ENCODE measurements at regions not wholly inside any gene's neighbourhood (a gene's known extent, or its start where the extent isn't known, plus 50 kb on each side); places are given as distances from the start of the nearest gene placed in this dataset.

- DNase-seq (ENCODE audit: low spot score), result no peak
These were observed 310.8 kb upstream of the BOD1L1 start for GRCh38 chr4:13938299-13938698.

- no peak for DNase-seq (ENCODE audit: low spot score)
These were observed 313.4 kb upstream of the BOD1L1 start for GRCh38 chr4:13940921-13941320.

DNA sequence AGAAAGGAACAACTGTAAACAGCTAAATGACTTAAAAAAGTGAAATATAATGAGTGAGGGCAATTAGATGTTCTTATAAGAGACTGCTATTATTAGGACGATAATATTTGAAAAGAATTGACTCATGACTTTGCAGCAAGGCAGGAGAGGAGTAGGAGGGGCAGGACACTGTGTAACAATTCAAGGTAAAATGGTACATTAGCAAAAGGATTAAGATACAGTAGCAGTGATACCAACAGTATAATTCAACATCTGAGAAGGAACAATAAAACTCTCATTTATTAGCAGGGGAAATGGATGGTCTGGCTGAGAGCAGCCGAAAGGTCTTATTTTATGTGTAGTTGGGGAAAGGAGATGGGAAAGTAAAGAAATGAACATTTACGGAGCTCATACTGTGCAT, 315.5 kb upstream of the BOD1L1 start:
- DNase-seq (ENCODE audit: low spot score), result no peak

- no peak for DNase-seq (ENCODE audit: low spot score)
These were observed 316.6 kb upstream of the BOD1L1 start for GRCh38 chr4:13944095-13944511.

GRCh38 chr4:13947921-13948320, 320.4 kb upstream of the BOD1L1 start:
- no peak for DNase-seq (ENCODE audit: low spot score)

DNA sequence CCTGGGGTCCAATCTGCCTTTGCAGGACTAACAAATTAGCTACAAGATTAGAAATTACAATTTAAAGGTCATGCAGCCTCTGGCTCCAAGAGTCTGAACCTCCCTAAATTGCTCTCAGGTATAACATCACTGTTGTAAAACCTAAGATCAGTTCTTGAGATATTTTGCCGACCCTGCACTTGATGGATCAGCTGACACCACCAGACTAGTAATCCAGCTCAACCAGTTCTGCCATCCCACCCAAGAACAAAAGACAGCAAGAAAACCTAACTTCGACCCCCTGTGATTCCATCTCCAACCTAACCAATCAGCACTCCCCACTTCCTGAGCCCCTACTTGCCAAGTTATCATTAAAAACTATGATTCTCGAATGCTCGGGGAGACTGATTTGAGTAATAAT, 323.0 kb upstream of the BOD1L1 start:
- DNase-seq (ENCODE audit: low spot score), result no peak

GRCh38 chr4:13953083-13953482, 325.6 kb upstream of the BOD1L1 start:
- no peak for DNase-seq (ENCODE audit: low spot score)

DNA sequence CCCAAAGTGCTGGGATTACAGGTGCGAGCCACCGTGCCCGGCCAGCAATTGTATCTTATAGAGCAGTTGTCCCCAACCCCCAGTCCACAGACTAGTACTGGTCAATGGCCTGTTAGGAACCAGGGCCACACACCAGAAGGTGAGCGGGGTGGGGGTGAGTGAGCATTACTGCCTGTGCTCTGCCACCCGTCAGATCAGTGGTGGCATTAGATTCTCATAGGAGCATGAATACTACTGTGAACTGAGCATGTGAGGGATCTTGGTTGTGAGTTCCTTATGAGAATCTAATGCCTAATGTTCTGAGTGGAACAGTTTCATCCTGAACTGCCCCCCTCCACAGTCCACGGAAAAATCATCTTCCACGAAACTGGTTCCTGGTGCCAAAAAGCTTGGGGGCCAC, 328.0 kb upstream of the BOD1L1 start:
- DNase-seq (ENCODE audit: low spot score), result no peak

DNA sequence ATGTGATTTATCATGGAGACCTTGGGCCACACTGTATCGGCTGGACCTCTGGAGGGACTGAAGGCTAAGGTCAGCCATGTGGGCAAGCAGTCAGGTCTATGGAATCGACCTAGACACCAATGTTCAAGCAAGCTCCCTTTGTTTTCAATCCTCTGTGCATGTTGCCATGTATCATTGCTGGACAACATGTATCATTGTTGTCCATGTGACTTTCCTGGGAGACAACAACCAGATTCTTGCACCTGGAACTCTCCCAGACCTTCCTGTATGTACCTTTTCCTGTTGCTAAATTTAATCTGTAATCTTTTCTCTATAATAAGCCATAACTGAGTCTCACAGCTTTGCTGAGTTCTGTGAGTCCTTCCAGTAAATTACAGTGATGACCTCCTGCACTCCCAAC, 329.4 kb upstream of the BOD1L1 start:
- DNase-seq (ENCODE audit: low spot score), result no peak

- no peak for DNase-seq (ENCODE audit: low spot score)
These were observed 330.3 kb upstream of the BOD1L1 start for GRCh38 chr4:13957871-13958270.

- peak; percentile 15 for DNase-seq (ENCODE audit: low spot score)
These were observed 336.1 kb upstream of the BOD1L1 start for GRCh38 chr4:13963601-13964000.

DNA sequence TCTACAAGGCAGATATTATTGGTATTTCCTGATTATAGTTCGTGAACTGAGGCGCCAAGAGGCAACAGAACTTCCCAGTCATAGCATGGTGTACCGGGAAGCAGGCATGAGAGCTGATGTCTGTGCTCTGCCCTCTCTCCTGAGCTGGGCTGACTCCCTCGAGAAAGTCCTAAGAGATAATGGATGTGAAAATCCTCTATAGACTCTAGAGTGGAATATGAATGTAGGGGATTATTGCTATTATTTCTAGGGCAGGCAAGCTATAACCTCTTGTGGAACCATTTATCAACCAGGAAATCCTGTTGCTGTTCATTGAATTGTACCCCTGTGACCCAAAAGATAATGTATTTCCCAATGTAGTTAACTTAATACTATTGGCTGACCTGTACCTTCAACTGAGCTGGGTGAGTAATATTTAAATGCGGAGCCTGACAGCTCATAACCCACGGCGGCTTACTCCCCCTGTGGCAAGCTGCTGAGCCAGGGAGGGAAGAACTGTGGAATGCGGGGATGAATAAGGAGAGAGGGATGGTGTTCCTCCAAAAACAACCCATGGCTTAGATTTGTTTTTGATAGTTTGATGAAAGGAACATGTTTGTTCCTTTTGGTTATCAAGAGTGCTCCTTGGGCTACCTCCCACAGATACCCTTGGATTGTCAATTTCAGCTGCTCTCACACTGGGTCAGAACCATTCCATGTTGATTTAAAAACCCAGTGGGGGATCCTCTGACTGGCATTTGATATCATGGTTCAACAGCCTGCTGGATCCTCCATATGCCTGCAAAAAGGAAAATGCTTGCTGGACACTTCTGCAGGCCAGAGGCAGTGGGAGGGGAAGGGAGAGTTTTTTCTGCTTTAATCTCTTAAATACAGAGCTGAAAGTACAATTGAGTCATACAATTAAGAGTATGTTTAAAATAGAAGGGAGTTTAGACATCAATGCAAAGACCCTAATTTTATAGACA, 339.0 kb upstream of the BOD1L1 start:
- peak; percentile 81 for DNase-seq (ENCODE audit: low spot score)

- DNase-seq (ENCODE audit: low spot score), result no peak
These were observed 341.2 kb upstream of the BOD1L1 start for GRCh38 chr4:13968723-13969122.

DNA sequence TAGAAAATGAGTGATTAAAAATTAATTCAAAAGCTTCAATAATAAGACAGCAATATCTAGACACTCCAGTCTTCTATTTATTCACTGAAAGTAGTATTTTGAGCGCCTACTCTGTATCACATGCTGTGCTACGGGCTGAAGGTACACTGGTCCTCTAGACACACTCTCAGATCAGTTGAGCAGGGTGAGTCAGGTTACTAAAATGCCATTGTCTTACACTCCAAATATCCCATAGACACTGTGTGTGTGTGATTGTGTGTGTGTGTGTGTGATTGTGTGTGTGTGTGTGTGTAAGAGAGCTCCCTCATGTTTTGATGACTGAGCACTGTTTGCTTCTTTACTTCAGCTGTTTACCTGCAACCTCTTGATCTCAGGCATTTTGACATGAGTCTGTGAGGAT, 342.8 kb upstream of the BOD1L1 start:
- DNase-seq (ENCODE audit: low spot score), result no peak

DNA sequence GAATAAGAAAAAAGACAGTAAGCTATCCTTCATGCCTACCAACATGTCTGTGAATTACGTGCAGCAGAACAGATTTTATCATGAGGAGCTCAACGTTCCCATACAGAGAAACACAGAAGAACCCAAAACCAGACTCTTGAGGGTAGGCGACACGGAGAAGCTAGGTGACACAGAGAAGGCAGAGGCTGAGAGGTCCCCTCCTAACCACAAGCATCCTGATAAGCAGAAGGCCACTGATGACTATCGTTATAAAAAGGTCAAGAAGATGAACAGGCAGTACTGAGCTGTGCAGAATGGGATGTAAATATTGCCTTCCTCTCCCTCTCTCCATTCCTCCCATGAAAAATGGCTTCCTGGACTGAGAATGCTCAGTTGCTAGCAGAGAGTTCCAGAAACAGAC, 350.2 kb upstream of the BOD1L1 start:
- DNase-seq (ENCODE audit: low spot score), result no peak

DNA sequence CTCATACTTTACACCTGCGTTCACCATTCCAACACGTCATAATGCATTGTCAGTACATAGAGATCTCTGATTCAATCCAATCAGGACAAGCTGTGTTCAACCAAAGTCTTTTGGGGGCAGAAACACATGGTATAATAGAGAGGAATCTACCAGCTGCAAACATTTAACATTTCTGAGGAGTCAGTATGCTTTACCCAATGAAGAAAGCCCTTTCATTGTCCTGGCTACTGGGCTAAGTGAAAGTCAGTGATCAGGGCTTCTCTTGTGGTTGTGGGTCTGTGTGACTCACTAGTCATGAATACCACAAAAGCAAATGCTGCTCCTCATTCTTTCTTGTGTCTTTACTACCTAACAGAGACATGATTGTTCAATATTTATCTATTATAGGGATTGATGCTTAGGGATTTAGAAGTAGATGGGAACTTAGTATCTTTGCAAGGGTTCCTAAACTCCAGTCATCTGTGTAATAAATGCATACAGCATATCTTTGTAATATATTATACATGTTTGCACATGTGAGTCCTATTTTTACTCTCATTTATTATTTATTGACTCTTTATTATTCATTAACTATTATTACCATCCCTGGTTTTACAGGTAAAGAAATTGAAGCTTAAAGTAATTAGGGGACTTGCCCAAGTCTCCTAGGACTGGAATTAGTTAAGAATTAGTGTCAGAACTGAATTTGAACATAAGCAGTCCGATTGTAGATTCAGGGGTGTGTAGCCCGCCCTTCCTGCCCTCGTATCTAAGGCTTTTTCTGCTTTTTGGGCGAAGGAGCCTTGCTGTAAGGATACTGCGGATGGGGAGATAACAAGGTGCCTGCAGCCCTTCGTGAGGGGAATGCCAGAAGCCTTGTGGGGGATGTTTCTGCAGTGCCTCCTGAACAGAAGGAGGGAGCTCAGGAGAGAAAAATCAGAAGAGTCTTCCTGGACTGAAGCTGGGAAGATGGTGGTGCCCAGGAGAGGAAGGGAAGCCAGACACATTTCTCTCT, 353.1 kb upstream of the BOD1L1 start:
- peak; percentile 89 for DNase-seq (ENCODE audit: low spot score)

DNA sequence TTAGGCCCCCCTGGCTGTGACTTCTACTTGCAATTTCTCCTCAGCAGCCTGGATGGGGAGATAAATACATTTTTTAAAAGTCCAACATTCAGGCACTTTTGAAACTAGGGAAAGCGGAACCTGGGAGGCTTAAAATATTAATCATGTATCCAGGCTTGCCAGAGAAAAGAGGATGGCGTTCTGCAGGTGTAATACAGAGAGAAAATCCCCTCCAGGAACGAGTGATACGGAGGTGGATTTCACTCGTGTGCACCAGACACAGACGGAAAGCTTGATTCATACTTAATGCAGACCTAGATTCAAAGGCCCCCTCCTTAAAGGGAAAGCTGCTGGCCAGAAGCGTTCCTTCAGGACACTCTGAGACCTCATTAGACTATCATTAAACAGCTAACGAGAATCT, 354.0 kb upstream of the BOD1L1 start:
- no peak for DNase-seq (ENCODE audit: low spot score)

GRCh38 chr4:13982010-13982409, 354.5 kb upstream of the BOD1L1 start:
- no peak for DNase-seq (ENCODE audit: low spot score)

DNA sequence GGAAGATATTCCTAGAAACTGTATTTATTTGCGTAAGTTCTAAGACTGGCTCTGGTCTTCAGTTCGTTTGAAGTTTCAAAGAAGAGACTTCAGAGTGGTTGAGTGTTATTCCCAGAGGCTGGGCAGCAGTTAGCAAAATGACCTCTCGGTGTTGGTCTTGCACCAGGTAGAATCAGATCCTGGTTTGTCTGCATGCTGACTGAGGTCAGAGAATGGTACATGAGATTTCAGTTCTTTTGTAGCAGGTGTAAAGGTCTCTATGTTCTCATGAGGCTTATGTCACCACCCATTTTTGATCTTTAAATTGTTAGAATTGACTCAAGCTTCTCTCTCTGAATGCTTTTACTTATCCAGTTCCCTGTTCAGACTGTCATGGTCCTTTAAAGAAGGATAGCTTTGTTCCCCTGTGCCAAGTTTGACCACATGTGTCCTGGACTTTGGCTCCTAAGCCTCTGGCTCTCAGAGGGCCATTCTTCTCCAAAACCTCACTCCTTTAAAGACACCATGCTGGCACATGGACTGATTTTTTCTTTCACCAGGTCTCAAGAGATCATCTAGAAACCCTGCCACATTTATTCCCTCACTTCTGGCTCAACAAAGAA, 355.8 kb upstream of the BOD1L1 start:
- no peak for DNase-seq (ENCODE audit: low spot score)

DNA sequence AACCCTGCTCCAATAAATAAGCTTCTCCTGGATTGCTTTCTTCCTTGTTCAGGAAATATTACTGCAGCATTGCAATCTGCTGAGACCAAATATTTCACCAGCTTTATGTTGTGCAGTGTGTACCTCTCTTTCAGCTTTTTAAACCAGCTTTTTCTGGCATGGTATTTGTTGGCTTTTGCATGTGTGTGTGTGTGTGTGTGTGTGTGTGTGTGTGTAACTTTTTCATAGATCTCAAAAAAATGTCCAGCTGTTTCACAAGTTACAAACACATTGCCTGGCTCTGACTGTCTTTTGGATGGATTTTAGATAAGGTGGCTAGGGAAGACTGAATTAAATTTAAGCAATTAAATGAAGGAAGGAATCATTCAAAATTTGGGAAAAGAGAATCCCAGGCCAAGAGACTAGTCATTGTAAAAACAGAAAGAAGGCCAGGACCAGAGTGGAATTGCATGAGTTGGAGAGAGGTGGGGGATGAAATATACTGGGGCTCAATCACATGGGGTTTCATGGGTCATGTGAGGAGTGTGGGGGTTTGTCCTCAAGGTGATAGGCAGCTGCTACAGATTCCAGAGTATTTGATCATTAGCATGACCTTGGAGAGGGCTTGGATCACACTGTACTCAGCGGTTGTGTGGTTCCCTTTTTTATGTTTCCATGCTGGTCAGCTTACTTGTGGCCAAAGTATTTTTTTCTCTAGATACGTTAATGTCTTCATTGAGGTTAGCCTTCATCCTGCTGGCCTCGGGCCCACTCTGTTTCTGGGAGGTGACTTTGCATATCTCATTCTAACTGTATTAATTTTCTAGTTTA, 357.7 kb upstream of the BOD1L1 start:
- no peak for DNase-seq (ENCODE audit: low spot score)

DNA sequence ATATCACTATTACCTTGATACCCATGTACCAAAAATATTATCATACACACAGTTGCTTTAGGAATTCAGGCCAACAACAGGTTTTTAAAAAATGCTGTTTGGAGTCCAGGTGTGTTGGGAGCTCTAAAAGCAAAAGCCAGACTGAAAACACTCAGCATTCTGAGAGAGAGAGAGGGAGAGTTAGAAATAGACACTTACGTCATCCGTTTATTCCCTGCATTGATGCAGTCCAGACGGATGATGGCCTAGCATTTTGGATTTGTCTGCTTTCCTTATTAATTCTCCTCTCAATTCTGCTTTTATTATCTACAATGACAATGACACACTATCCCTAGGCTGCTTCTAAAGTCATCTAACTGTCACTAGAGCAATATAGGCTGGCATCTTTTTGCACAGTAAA, 358.3 kb upstream of the BOD1L1 start:
- no peak for DNase-seq (ENCODE audit: low spot score)

All from AG20443 (cell line).